CD4-positive, alpha-beta T cell treated with Interferon alpha-2 for 1 hour (primary cell): ENCODE measurements at regions not wholly inside any gene's neighbourhood (a gene's known extent, or its start where the extent isn't known, plus 50 kb on each side); places are given as distances from the start of the nearest gene placed in this dataset.

Experiments used
- DNase-seq, 2 donors: peaks; one replicate each; pipeline ENCODE4 v3.0.0-alpha.2; 2020 to 2022

DNA sequence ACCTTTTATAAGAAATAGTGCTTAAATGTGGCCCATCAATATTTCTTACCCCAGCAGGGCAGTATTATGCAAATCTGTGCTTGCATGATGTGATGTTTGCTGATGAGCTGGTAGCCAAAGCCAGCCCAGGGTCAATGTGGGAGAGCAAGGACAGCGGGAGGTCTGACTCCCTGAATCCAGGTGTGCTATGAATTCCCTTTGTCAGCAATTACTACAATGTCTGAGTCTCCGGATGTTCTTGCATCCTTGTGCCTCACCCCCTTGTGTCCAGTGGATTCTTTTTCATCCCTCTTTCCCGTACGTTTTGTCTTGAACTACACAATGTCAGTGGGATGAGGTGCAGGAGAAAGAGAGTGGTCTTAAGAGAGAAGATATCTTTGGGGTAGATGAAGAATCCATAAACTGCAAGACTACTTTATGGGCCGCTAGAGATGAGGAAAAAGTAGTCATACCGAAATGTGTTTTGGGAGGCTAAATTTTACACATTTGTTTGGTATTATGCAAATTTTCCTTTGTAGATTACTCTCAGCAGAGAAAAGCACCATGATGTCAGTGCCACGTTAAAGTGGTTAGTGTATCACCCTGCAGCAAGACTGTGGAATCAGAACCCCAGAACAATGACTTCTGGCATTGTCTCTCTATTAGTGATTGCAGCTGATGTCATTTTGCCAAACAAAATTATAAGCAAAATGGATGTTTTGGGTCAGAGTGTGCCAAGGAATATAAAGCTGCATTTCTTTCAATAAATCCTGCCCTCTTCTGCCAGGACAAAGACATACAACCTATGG is 53.5 kb upstream of the TSHZ3 start:
- no peak for DNase-seq

GRCh38 chr19:31406106-31406505 is 56.9 kb upstream of the TSHZ3 start:
- DNase-seq, result no peak

DNA sequence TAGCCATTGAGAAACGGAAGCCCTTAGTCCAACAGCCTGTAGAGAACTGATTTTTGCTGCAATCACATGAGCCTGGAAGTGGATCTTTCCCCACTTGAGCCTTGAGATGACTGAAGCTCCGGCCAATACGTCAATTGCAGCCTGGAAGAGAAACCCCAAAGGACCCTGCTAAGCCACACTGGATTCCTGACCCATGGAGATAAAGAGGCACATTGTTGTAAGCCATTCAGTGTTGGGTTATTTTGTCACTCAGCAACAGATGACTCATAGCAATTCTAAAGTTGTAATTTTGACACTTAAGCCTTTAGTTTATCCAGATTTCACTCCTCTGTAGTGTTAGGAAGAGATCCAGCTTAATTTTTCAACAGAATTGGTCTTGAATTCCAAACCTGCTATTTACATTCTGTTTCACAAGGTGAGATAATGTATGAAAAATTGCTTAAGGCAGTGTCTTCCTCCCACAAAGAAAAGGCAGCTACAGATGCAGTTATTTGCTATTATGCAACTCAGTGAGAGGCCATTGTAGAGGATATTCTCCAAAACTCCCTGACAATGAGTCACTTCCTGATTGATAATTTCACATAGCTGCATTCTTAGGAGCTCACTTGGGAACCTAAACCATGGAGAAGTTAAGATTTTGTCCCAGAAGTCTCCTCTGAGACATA is 59.4 kb upstream of the TSHZ3 start:
- no peak for DNase-seq

GRCh38 chr19:31413353-31413752 is 64.1 kb upstream of the TSHZ3 start:
- DNase-seq, result no peak

DNA sequence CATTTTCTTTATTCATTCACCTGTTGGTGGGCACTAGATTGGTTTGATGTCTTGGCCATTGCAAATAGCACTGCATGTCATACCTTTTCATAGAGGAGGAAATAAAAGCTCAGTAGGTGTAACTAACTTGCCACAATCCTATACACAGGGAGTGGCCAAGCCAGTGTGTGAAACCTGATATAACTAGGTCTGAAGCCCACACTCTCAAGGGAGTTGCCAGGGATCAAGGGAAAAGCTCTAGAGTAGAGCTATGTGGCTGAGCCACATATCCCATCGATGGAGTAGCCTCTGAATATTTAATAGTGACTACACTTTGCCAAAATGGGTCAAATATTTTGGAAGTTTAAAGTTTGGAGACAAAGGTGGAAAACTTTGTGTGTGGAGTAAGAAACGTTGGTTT is 66.1 kb upstream of the TSHZ3 start:
- no peak for DNase-seq

DNA sequence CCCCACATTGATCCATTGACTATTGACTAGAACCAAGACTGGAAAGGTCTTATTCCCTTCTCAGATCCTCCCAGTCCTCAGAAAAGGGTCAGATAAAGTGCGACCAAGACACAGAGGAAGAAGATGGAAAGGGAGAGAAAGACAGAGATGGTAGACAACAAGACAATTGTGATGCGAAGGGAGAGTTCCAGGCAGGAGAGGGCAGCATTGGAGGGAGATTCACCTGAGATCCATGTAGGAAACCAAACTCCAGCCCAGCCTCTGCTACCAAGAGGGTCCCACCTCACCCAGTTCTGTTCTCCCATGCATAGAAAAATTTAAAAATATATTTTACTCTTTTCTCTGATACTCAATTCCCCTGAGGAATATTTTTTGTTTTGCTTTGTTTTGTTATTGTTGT is 67.3 kb upstream of the TSHZ3 start:
- no peak for DNase-seq

DNA sequence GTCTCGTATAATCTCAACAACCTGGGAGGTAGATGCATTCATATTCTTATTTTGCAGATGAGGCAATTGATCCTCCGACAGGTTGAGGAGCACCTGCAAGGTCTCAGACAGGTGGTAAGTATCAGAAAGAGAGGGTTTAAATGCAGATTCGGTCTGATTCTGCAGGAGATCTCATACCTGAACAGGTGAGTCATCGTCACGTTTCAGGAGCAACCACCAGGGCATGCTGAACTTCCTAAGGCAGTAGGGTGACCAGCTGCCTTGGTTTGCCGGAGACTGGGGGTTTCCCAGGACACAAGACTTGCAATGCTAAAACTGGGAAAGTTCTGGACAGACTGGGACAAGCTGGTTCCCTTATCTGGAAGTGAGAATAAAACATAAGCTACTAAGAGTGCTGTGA is 68.8 kb upstream of the TSHZ3 start:
- DNase-seq, result no peak

GRCh38 chr19:31418692-31419430 is 69.6 kb upstream of the TSHZ3 start:
- no peak for DNase-seq

DNA sequence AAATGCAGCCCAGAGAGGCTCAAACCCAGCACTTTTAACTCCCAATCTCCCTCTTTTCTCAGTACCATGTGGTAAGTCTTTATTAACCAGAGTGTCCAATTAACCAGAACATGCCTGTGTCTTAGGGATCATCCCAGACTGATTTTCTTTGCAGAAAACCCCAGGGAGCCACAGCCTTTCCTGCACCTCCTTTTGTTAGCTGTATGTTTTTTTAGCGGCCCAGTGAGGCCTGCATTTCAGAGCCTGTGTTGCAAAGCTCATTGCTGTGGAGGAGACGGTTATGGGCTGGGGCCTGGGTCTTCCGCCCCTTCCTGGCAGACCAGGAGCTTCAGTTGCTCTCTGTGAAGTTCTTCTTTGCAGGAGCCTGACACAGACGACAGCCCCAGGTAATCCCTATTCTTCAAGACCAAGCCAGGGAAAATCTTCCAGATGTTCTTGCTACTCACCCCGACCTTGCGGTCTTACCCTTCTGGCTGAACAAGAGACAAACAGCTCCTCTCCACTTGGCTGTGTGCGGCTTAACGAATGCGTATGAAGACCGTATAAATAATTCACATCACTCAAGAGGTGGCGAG is 70.7 kb upstream of the TSHZ3 start:
- no peak for DNase-seq

DNA sequence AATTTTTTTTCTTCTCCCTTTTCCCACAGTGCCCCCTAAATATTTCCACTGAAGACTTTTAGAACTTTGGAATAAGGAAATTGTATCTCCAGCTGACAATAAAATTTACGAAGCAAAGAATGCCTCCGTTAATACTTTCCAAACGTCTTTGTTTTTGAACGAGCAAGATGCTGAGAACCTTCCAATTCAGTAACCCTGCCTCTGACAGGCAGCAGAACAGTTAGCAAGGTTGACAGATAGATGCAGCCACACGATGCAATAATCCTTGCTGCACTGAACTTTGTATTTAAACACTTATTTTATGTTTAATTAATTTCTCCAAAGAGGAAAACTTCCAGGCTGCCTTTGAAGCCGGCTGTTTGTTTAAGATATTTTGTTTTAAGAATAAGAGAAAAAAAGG is 71.8 kb upstream of the TSHZ3 start:
- DNase-seq, result no peak

DNA sequence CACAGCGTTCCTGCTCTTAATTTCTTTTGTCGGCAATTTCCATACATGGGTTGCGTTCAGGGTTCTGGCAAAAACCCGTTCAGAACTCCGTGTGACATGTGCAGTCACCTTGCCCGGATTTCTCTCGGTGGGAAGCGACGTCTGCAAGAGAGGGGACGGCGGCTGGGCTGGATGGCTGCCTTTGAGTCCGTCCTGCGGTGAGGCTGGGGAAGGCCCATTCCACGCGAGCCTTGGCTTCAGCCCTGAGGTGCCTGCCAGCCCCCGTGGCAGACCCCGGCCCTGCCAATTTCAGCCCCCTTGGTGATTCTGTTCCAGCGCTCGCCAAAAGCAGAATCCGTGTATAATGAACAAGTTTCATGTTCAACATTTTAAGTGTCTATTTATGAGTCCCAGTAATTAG is 72.6 kb upstream of the TSHZ3 start:
- no peak for DNase-seq

DNA sequence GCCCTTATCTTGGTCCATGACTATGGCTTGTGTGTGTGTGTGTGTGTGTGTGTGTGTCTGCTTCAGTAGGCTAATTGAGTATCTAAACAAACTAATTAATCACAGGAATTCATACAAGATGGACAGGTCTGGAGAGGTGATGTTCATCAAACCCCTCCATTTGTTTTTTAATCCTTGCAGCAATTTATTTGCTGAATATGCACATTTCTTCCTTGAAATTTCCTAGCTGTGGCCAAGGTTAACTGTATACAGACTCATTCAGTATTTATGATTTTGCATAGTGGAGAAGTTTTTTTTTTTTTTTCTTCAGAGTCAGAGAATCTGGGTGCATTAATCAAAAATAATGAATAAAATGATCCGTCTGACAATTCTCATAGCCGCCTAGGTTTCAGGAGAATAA is 74.7 kb upstream of the TSHZ3 start:
- DNase-seq, result no peak

DNA sequence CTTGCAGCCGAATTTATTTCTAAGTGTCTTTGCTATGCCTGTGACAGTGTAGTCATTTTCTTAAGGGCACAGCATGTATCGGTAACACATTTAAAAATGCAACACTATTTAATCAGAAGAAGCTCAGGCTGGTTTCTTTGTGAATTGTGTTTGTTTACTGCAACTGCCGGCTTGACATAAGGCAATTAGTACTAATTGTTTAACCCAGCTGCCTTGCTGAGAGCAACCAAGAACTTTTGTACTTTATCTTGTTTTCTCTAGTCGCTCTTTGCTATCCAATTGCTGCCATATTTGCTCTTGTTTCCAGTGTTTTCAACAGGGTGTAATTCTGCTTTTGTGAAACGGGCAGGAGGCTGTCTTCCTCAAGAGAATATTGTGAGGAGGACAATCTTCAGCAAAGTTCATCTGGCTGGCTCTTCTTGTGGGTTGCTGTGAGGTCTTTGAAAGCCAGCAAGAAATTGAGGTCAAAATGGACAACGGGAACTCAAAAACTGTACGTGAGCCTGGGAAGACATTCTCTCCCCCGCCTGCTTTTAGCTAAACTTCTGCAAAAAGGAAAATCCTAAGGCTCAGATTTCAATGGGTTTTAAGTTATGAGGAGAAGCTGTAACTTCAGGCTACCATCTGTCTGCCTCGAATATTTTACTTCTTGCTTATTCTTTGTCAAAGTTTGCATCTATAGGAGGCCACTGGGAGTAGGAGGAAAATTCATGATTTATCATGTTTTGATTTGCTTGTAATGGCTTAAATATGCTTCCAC is 75.8 kb upstream of the TSHZ3 start:
- DNase-seq, result no peak

- DNase-seq, result no peak
These were observed 78.6 kb upstream of the TSHZ3 start for GRCh38 chr19:31427857-31428256.

- no peak for DNase-seq
These were observed 81.1 kb upstream of the TSHZ3 start for GRCh38 chr19:31430381-31430780.

- DNase-seq, result no peak
These were observed 83.1 kb upstream of the TSHZ3 start for GRCh38 chr19:31432201-31432810.

DNA sequence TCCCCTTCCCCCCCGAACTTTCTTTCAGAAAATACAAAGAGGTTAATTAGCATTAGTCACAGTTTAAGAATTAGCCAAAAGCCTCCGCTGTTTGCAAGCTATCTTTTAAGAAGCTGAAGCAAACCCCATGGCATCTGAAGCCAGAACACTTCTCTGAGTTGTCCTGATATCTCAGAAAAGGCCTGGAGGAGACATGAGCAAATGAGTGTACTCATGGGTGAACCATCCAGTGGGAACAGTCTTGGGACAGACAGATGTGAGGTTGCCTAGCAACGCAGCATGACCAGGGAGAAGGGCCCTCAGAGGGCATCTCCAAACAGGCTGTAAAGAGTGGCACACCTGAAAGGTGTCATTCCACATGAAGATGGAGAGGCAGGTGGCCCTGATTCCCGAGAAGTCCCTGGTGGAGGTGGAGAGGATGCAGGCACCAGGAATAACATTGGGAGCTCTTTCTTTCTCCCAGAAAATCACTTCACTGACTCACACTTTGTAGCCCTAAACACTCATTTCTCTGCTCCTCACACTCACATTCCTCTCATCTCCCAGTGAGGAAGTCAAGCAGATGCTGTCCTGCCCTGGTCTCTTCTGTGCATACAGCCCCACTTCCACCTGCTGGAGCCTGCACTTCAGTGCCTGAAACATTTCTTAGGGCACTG is 87.0 kb upstream of the TSHZ3 start:
- no peak for DNase-seq

DNA sequence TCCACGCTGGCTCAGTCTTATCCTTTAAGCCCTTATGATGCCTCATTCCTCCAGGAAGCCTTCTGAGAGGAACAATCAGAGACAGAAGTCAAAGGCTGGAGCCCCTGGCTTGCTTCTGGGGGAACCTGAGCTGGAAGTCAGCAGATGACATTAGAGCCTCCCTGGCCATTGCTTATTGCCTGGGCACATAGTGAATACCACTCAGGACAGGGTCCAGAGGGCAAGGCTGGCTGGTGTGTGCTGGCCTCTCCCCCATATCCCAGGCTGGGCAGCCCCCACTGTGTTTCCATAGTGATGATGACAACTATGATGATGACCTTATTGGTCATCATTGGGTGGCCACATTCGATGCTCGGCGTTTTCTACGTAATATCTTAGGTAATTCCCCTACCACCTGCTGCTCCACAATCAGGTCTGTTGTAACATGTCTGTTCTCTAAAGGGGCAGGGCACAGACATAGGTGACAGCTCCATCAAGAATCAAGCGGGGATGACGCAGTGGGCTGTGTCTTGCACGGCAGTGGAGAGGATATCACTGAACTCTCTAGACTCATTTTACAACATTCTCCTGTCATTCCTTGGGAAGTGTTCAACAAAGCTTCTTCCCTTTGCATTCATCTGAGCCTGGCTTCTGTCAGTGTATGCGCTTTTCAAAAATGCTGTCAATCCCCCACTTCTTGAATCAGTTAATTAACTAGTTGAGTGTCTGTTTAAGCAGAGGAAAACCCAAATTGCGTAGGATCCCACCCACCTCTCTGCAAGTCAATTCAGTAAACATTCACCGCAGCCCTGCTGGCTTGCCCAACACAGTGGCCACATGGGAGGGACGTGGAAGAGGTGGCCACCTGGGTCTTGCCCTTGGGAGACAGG is 89.4 kb upstream of the TSHZ3 start:
- no peak for DNase-seq

- DNase-seq, result no peak
These were observed 90.0 kb upstream of the TSHZ3 start for GRCh38 chr19:31439270-31439573.

- DNase-seq, result no peak
These were observed 95.7 kb upstream of the TSHZ3 start for GRCh38 chr19:31444931-31445330.

- DNase-seq, result no peak
These were observed 96.2 kb upstream of the TSHZ3 start for GRCh38 chr19:31445406-31445805.
